Neural crest cell (in vitro differentiated cells): ENCODE measurements at regions not wholly inside any gene's neighbourhood (a gene's known extent, or its start where the extent isn't known, plus 50 kb on each side); places are given as distances from the start of the nearest gene placed in this dataset.

Source experiments
- DNase-seq: peaks from one replicate; pipeline ENCODE4 v3.0.0; 2021; ENCODE audit warnings: low read depth, mixed read lengths, low spot score
- H3K27ac Mint-ChIP-seq: one replicate; pipeline ENCODE4 v1.8.0; 2021; ENCODE audit warnings: mild to moderate bottlenecking, mixed read lengths; ENCODE audit not compliant: unreplicated experiment
- H3K27me3 Mint-ChIP-seq: 2 replicates; pipeline ENCODE4 v1.8.0; 2021; ENCODE audit warnings: low read depth, mild to moderate bottlenecking, mixed read lengths
- H3K36me3 Mint-ChIP-seq: 2 replicates; pipeline ENCODE4 v1.8.0; 2021; ENCODE audit warnings: low read depth, mild to moderate bottlenecking, mixed read lengths
- H3K4me1 Mint-ChIP-seq: 2 replicates; pipeline ENCODE4 v1.8.0; 2021; ENCODE audit warnings: mixed read lengths
- H3K4me3 Mint-ChIP-seq: one replicate; pipeline ENCODE4 v1.8.0; 2021; ENCODE audit warnings: mild to moderate bottlenecking, mixed read lengths
- H3K9me3 Mint-ChIP-seq: 2 replicates; pipeline ENCODE4 v1.8.0; 2021; ENCODE audit warnings: mixed read lengths
- CTCF ChIP-seq: fragments of 200-600 bp; sonication (generic); conservative IDR thresholded peaks from 2 replicates; pipeline ENCODE4 v1.5.0; 2021; ENCODE audit warnings: antibody characterized with exemption, mild to moderate bottlenecking

GRCh38 chr5:89236900-89237299, 353.9 kb upstream of the MEF2C start:
- no peaks in the 10 kb centered on the region for H3K27me3 Mint-ChIP-seq
- no peak for TF ChIP-seq CTCF
- no peaks in the 10 kb centered on the region for H3K9me3 Mint-ChIP-seq
- H3K36me3 Mint-ChIP-seq = no peaks in the 10 kb centered on the region
- no peak for DNase-seq
- H3K27ac Mint-ChIP-seq = no peak overlapping the region
- no peak overlapping the region for H3K4me3 Mint-ChIP-seq
- H3K4me1 Mint-ChIP-seq = no peaks in the 10 kb centered on the region

GRCh38 chr5:89233462-89233861, 350.5 kb upstream of the MEF2C start:
- DNase-seq = no peak
- Mint-ChIP-seq H3K27me3 (no peaks in the 10 kb centered on the region), H3K36me3 (no peaks in the 10 kb centered on the region), H3K4me3 (no peak overlapping the region), H3K9me3 (no peaks in the 10 kb centered on the region), H3K4me1 (no peaks in the 10 kb centered on the region), H3K27ac (no peak overlapping the region)
- TF ChIP-seq CTCF = no peak

- DNase-seq = no peak
- TF ChIP-seq CTCF = no peak
- Mint-ChIP-seq H3K36me3 (no peaks in the 10 kb centered on the region), H3K4me3 (no peak overlapping the region), H3K9me3 (no peaks in the 10 kb centered on the region), H3K27ac (peak overlapping the region; percentile 8), H3K27me3 (no peaks in the 10 kb centered on the region), H3K4me1 (no peaks in the 10 kb centered on the region)
These were observed 349.2 kb upstream of the MEF2C start for GRCh38 chr5:89232139-89232603.

GRCh38 chr5:89230178-89230577, 347.2 kb upstream of the MEF2C start:
- H3K36me3 Mint-ChIP-seq = no peaks in the 10 kb centered on the region
- no peak for TF ChIP-seq CTCF
- DNase-seq = no peak
- no peak overlapping the region for H3K4me3 Mint-ChIP-seq
- H3K27ac Mint-ChIP-seq = no peak overlapping the region
- no peaks in the 10 kb centered on the region for H3K9me3 Mint-ChIP-seq
- no peaks in the 10 kb centered on the region for H3K4me1 Mint-ChIP-seq
- no peaks in the 10 kb centered on the region for H3K27me3 Mint-ChIP-seq

- no peak overlapping the region for H3K4me3 Mint-ChIP-seq
- H3K4me1 Mint-ChIP-seq = no peaks in the 10 kb centered on the region
These were observed 346.5 kb upstream of the MEF2C start for GRCh38 chr5:89229331-89230070.

More at GRCh38 chr5:89229331-89230070, 346.5 kb upstream of the MEF2C start:
- H3K27me3 Mint-ChIP-seq = no peaks in the 10 kb centered on the region
- no peaks in the 10 kb centered on the region for H3K36me3 Mint-ChIP-seq
- no peak overlapping the region for H3K27ac Mint-ChIP-seq
- DNase-seq = no peak
- H3K9me3 Mint-ChIP-seq = no peaks in the 10 kb centered on the region
- no peak for TF ChIP-seq CTCF
